ENCODE measurements at regions not wholly inside any gene's neighbourhood (a gene's known extent, or its start where the extent isn't known, plus 50 kb on each side); places are given as distances from the start of the nearest gene placed in this dataset.
"Not testable (repeated sequence)": the region's sequence is repeated elsewhere in the genome, so short reads cannot be mapped to it uniquely, and the experiment has no call there.

DNA sequence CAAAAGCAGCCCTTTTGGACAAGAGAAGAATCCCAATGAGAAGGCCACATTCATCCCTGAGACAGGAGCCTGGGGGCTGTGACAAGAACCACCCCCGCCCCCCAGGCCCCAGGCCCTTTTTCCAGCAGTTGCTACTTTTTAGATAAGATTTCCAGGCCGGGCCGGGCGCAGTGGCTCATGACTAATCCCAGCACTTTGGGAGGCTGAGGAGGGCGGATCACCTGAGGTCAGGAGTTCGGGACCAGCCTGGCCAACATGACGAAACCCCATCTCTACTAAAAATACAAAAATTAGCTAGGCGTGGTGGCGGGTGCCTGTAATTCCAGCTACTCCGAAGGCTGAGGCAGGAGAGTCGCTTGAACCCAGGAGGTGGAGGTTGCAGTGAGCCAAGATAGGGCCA is 179.4 kb downstream of the SPATA31A1 start:
- H3K4me1 Mint-ChIP-seq (ENCODE audit: low read depth in 2 of 2); DNase-seq; H3K9me3 Mint-ChIP-seq: not testable (repeated sequence)

DNA sequence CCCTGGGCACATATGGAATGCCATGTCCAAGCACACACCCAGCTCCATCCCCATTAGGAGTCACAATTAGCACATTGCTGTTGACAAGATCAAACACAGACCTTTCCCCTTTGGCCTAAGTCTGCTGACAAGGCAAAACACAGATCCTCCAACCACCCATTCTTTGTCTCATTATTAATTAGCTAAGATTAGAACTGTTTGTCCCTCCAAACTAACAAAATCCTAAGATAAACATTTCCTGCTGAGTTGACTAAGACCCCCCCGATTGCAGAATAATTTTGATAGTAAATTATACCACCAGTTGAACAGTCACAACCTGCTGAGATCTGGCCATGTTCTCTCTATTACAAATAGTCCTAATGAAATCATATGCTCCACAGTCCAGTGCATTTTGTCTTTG is 186.7 kb downstream of the SPATA31A1 start:
- H3K4me3 Mint-ChIP-seq; H3K27ac Mint-ChIP-seq; H3K27me3 Mint-ChIP-seq; H3K36me3 Mint-ChIP-seq (ENCODE audit: insufficient read depth); H3K4me1 Mint-ChIP-seq (ENCODE audit: low read depth in 2 of 2); H3K9me3 Mint-ChIP-seq; ATAC-seq (replicated peaks); DNase-seq: not testable (repeated sequence)

More for the DNA sequence above, 179.4 kb downstream of the SPATA31A1 start:
- not testable (repeated sequence) for H3K4me3 Mint-ChIP-seq; ATAC-seq (replicated peaks); H3K27me3 Mint-ChIP-seq; H3K27ac Mint-ChIP-seq; H3K36me3 Mint-ChIP-seq (ENCODE audit: insufficient read depth)

- not testable (repeated sequence) for H3K4me3 Mint-ChIP-seq; H3K9me3 Mint-ChIP-seq; H3K27ac Mint-ChIP-seq; DNase-seq; H3K27me3 Mint-ChIP-seq; H3K4me1 Mint-ChIP-seq (ENCODE audit: low read depth in 2 of 2); ATAC-seq (replicated peaks); H3K36me3 Mint-ChIP-seq (ENCODE audit: insufficient read depth)
Observed at GRCh38 chr9:39545079-39545478, 189.6 kb downstream of the SPATA31A1 start.

DNA sequence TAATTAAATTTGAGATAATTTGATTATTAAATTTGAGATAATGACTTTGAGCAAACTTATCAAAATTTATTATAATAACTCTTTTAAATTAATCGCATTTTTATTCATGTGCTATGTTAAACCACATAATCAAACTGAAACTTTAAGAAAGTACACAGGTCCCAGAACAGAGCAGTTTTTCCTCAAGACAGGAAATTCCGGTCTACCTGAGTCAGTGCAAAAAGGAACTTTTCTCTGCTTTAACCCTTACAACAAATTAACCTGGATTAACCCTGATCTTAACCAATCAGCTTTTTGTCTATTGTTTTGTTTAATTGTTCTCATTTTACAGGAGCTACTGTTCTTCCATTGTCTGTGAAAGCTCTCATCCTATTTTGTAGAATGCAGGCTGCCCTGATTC is 195.1 kb downstream of the SPATA31A1 start:
- not testable (repeated sequence) for H3K9me3 Mint-ChIP-seq; DNase-seq; H3K36me3 Mint-ChIP-seq (ENCODE audit: insufficient read depth); H3K27ac Mint-ChIP-seq; H3K4me3 Mint-ChIP-seq; ATAC-seq (replicated peaks); H3K4me1 Mint-ChIP-seq (ENCODE audit: low read depth in 2 of 2); H3K27me3 Mint-ChIP-seq

- H3K36me3 Mint-ChIP-seq (ENCODE audit: insufficient read depth); H3K4me3 Mint-ChIP-seq; DNase-seq; H3K9me3 Mint-ChIP-seq; H3K27ac Mint-ChIP-seq; ATAC-seq (replicated peaks); H3K4me1 Mint-ChIP-seq (ENCODE audit: low read depth in 2 of 2); H3K27me3 Mint-ChIP-seq: not testable (repeated sequence)
Observed at GRCh38 chr9:39551544-39551943, 196.1 kb downstream of the SPATA31A1 start.

DNA sequence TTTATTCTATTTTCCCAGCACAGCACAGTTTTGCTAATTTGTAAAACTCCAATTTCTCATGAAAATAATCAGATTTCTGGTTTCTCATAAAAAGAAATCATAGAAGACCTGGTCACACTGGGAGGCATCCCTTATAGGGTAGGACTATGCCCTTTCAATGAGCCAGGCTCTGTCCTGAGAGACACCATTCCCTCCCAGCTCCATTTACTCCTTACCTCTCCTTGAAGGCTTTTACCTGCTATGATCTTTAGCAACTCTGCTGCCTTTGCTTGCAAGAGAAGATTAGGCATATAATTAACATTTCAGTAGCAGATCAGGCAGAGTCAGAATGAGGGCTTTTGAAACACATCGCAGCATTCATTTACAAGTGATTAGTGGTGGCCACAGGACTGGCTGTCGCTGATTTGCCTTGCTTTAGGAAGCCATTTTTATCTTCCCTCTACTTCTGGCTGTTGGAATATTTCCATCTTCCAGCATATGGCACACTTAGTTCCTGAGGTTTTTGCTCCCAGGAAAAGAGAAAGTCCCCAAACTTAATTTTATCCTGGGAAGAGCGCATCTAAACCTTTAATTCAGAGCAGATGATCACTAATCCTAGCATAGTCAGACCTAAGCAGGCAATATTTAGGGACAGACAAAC is 196.9 kb downstream of the SPATA31A1 start:
- H3K4me1 Mint-ChIP-seq (ENCODE audit: low read depth in 2 of 2); H3K27me3 Mint-ChIP-seq; H3K9me3 Mint-ChIP-seq; H3K36me3 Mint-ChIP-seq (ENCODE audit: insufficient read depth); ATAC-seq (replicated peaks); DNase-seq; H3K4me3 Mint-ChIP-seq; H3K27ac Mint-ChIP-seq: not testable (repeated sequence)

DNA sequence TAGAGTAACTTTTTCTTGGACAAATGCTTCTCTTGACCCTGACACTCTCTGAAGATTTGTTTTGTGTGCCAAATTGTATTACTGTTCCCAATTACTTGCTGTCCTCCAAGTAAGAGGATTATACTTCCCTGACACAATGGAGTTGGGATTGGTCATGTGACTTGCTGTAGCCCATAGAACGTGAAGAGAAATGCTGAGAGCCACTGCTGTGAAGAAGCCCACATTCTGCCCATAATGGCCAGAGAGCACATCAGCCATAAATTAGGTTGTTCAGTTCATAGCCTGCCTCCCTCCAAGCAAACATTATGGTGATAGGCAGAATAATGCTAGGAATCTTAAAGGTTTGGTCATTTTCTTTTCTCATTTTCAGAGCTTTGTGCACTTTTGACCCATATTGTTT is 198.9 kb downstream of the SPATA31A1 start:
- ATAC-seq (replicated peaks); H3K27ac Mint-ChIP-seq; H3K4me3 Mint-ChIP-seq; H3K36me3 Mint-ChIP-seq (ENCODE audit: insufficient read depth); H3K9me3 Mint-ChIP-seq; H3K4me1 Mint-ChIP-seq (ENCODE audit: low read depth in 2 of 2); H3K27me3 Mint-ChIP-seq; DNase-seq: not testable (repeated sequence)

- not testable (repeated sequence) for H3K36me3 Mint-ChIP-seq (ENCODE audit: insufficient read depth); H3K4me1 Mint-ChIP-seq (ENCODE audit: low read depth in 2 of 2); H3K27me3 Mint-ChIP-seq; H3K9me3 Mint-ChIP-seq; H3K4me3 Mint-ChIP-seq; H3K27ac Mint-ChIP-seq; ATAC-seq (replicated peaks)
- DNase-seq, result peak; percentile 5 to 12 (median 8)
Observed at GRCh38 chr9:39559384-39559783, 203.9 kb downstream of the SPATA31A1 start.

GRCh38 chr9:39566782-39567181 is 211.3 kb downstream of the SPATA31A1 start:
- H3K36me3 Mint-ChIP-seq (ENCODE audit: insufficient read depth); H3K4me3 Mint-ChIP-seq; H3K27ac Mint-ChIP-seq; ATAC-seq (replicated peaks); H3K9me3 Mint-ChIP-seq; H3K4me1 Mint-ChIP-seq (ENCODE audit: low read depth in 2 of 2); DNase-seq; H3K27me3 Mint-ChIP-seq: not testable (repeated sequence)

DNA sequence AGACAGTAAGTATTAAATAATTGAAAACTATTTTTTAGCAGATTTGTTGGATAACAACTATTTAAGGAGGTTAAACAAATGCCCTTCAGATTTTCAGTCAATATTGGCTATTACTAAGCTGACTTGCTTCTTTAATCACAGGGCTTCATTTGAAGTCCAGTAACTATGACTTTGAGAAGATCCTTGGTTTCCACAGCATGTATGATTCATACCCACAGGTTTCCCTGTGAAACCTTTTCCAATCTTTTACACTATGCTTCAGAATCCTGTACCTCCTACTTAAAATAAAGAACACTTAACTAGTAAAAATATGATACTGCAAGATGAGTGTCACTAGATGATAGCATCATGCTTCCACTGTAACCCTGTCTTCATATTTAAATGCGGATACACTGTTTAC is 211.9 kb downstream of the SPATA31A1 start:
- DNase-seq; H3K36me3 Mint-ChIP-seq (ENCODE audit: insufficient read depth); H3K27ac Mint-ChIP-seq; H3K4me3 Mint-ChIP-seq; H3K27me3 Mint-ChIP-seq; H3K4me1 Mint-ChIP-seq (ENCODE audit: low read depth in 2 of 2); ATAC-seq (replicated peaks); H3K9me3 Mint-ChIP-seq: not testable (repeated sequence)

- ATAC-seq (replicated peaks); H3K9me3 Mint-ChIP-seq; H3K36me3 Mint-ChIP-seq (ENCODE audit: insufficient read depth); H3K4me1 Mint-ChIP-seq (ENCODE audit: low read depth in 2 of 2); H3K4me3 Mint-ChIP-seq; DNase-seq; H3K27me3 Mint-ChIP-seq; H3K27ac Mint-ChIP-seq: not testable (repeated sequence)
Observed at GRCh38 chr9:39568900-39569299, 213.4 kb downstream of the SPATA31A1 start.

DNA sequence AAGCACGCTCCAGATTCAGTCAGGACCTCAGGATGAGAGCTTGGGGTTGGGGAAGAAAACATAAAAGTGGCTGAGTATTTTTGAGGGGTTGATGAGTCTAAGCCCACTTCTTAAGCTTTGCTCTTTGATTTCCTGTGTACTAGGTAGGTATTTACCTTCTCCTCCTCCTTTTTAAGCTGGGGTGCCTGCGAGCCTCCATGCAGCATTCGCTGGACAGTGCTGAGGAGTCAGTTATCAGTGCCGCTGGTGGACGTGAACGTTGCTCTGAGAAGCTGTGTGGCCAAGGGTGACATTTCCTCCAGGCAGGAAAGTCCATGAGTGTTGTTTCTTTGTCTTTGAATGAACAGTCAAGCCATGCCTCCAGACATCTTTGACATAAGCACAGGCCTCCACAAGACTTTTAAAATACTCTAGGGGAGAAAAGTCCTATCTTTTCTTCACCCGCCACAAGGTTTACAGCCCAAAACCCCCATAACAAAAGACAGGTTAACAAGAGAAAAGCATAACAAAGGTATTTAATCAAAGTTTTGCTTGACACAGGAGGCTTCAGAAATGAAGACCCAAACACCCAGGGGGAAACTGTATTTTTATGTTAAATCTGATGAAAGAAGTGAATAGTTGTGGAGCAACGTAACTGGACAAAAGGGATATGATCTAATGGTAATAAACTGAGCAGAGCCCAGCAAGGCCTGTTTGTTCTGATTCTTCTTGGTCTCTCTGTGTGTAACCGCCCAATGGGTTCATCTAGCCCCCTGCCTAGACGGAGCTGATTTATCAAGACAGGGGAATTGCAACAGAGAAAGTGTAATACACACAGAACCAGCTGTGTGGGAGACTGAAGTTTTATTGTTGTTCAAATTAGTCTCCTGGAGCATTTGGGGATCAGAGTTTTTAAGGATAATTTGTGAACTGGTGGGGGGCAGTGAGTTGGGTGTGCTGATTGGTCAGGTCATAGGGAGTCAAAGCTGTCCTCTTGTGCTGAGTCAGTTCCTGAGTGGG is 217.9 kb downstream of the SPATA31A1 start:
- ATAC-seq (replicated peaks); H3K9me3 Mint-ChIP-seq; DNase-seq; H3K36me3 Mint-ChIP-seq (ENCODE audit: insufficient read depth); H3K4me1 Mint-ChIP-seq (ENCODE audit: low read depth in 2 of 2); H3K4me3 Mint-ChIP-seq; H3K27me3 Mint-ChIP-seq; H3K27ac Mint-ChIP-seq: not testable (repeated sequence)

DNA sequence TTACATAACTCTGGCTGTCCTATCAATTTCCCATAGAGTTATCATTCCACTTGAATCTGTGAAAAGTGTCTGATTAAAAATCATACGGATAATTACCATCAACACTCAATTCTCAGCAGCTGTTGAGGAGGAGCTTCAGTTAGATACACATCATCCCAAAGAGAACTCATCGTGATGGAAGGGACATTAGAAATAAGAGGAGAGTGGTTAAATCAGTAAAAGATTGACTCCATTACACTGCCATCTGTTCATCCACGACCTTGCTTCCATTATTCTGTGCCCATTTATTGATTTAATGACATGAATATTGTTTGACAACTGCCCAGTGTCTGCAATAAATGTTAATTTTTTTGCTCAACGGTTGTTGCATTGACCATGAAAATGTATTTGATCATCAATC is 223.5 kb downstream of the SPATA31A1 start:
- not testable (repeated sequence) for H3K9me3 Mint-ChIP-seq; H3K36me3 Mint-ChIP-seq (ENCODE audit: insufficient read depth); DNase-seq; ATAC-seq (replicated peaks); H3K4me3 Mint-ChIP-seq; H3K27ac Mint-ChIP-seq; H3K27me3 Mint-ChIP-seq; H3K4me1 Mint-ChIP-seq (ENCODE audit: low read depth in 2 of 2)

GRCh38 chr9:39581296-39581695 is 225.8 kb downstream of the SPATA31A1 start:
- not testable (repeated sequence) for H3K4me1 Mint-ChIP-seq (ENCODE audit: low read depth in 2 of 2); DNase-seq; H3K4me3 Mint-ChIP-seq; H3K27ac Mint-ChIP-seq; ATAC-seq (replicated peaks); H3K27me3 Mint-ChIP-seq; H3K9me3 Mint-ChIP-seq; H3K36me3 Mint-ChIP-seq (ENCODE audit: insufficient read depth)
